H54 (cell line): ENCODE measurements at regions not wholly inside any gene's neighbourhood (a gene's known extent, or its start where the extent isn't known, plus 50 kb on each side); places are given as distances from the start of the nearest gene placed in this dataset.

Experiments used
- DNase-seq: peaks from one replicate; pipeline ENCODE4 v3.0.0; 2011; ENCODE audit warnings: low spot score, mixed read lengths; ENCODE audit not compliant: insufficient read length
- FAIRE-seq: peaks from 3 replicates; lab custom pipeline; 2011; peaks lifted over from hg19 to GRCh38; lab: Jason Lieb, UNC
- POLR2A ChIP-seq: IDR thresholded peaks from 2 replicates; pipeline ENCODE4 v1.6.1; 2011; ENCODE audit warnings: low read depth, mild to moderate bottlenecking, low read length

GRCh38 chr4:115668396-115668795 is 555.0 kb upstream of the NDST4 start:
- no peak for TF ChIP-seq POLR2A
- no peak for DNase-seq
- no peak for FAIRE-seq

- no peak for TF ChIP-seq POLR2A
- FAIRE-seq (no peak), DNase-seq (no peak)
Observed at GRCh38 chr4:115664285-115664684, 550.9 kb upstream of the NDST4 start.

GRCh38 chr4:115660465-115660864 is 547.0 kb upstream of the NDST4 start:
- FAIRE-seq (no peak), DNase-seq (no peak)
- no peak for TF ChIP-seq POLR2A

GRCh38 chr4:115657991-115658650 is 544.7 kb upstream of the NDST4 start:
- no peak for DNase-seq
- no peak for FAIRE-seq
- no peak for TF ChIP-seq POLR2A

- TF ChIP-seq POLR2A, result no peak
- FAIRE-seq, result no peak
- DNase-seq, result no peak
Observed at GRCh38 chr4:115655626-115656025, 542.2 kb upstream of the NDST4 start.

GRCh38 chr4:115648786-115649185 is 535.4 kb upstream of the NDST4 start:
- no peak for TF ChIP-seq POLR2A
- no peak for FAIRE-seq
- DNase-seq, result no peak

- TF ChIP-seq POLR2A, result no peak
- FAIRE-seq, result no peak
- no peak for DNase-seq
Observed at GRCh38 chr4:115629270-115629669, 515.9 kb upstream of the NDST4 start.

GRCh38 chr4:115609631-115610030 is 496.2 kb upstream of the NDST4 start:
- no peak for TF ChIP-seq POLR2A
- FAIRE-seq (no peak), DNase-seq (no peak)

GRCh38 chr4:115607311-115607710 is 493.9 kb upstream of the NDST4 start:
- DNase-seq (no peak), FAIRE-seq (no peak)
- no peak for TF ChIP-seq POLR2A

- no peak for FAIRE-seq
- no peak for DNase-seq
- no peak for TF ChIP-seq POLR2A
Observed at GRCh38 chr4:115596265-115597001, 483.0 kb upstream of the NDST4 start.

GRCh38 chr4:115580901-115581300 is 467.5 kb upstream of the NDST4 start:
- no peak for FAIRE-seq
- no peak for TF ChIP-seq POLR2A

GRCh38 chr4:115575851-115576250 is 462.4 kb upstream of the NDST4 start:
- TF ChIP-seq POLR2A, result no peak
- FAIRE-seq (no peak), DNase-seq (no peak)

More at GRCh38 chr4:115580901-115581300, 467.5 kb upstream of the NDST4 start:
- no peak for DNase-seq

GRCh38 chr4:115562506-115562905 is 449.1 kb upstream of the NDST4 start:
- no peak for TF ChIP-seq POLR2A
- DNase-seq (no peak), FAIRE-seq (no peak)

GRCh38 chr4:115548123-115548522 is 434.7 kb upstream of the NDST4 start:
- FAIRE-seq (no peak), DNase-seq (no peak)
- no peak for TF ChIP-seq POLR2A

- no peak for DNase-seq
- no peak for TF ChIP-seq POLR2A
- no peak for FAIRE-seq
Observed at GRCh38 chr4:115537387-115537786, 424.0 kb upstream of the NDST4 start.
